ENCODE measurements at regions not wholly inside any gene's neighbourhood (a gene's known extent, or its start where the extent isn't known, plus 50 kb on each side); places are given as distances from the start of the nearest gene placed in this dataset.
A peak's percentile ranks its signal among the peaks of the same experiment; 100 is the strongest.

GRCh38 chr12:4118601-4119156 is 154.9 kb upstream of the CCND2 start (continued):
- TF ChIP-seq HDAC6 (IDR thresholded peaks at IDR 0.05; ENCODE audit: unreplicated experiment) (peak; percentile 54), IRF4 (IDR thresholded peaks at IDR 0.05; ENCODE audit: low read depth, low read length) (no peak), RAD51 (IDR thresholded peaks at IDR 0.05) (no peak), MEF2B (IDR thresholded peaks at IDR 0.05; ENCODE audit: partially characterized antibody, poor library complexity, severe bottlenecking) (no peak), NFYA (IDR thresholded peaks at IDR 0.05; ENCODE audit: borderline replicate concordance, low read depth, low read length) (no peak), WRNIP1 (IDR thresholded peaks at IDR 0.05; ENCODE audit: borderline replicate concordance, low read depth, low read length) (no peak), SIN3A (IDR thresholded peaks at IDR 0.05; ENCODE audit: low read depth, low read length) (no peak), POLR2AphosphoS5 (IDR thresholded peaks at IDR 0.05; ENCODE audit: low read length) (peak; percentile 52; the same call in 1 of the 2 replicates), CBX5 (IDR thresholded peaks at IDR 0.05; ENCODE audit: low read depth) (no peak), ZNF622 (IDR thresholded peaks at IDR 0.05) (no peak), MTA2 (IDR thresholded peaks at IDR 0.05; ENCODE audit: low read depth) (no peak), SMC3 (IDR thresholded peaks at IDR 0.05; ENCODE audit: borderline replicate concordance, low read length) (no peak), STAT3 (IDR thresholded peaks at IDR 0.05; ENCODE audit: low read depth, low read length) (no peak), TCF12 (IDR thresholded peaks at IDR 0.05; ENCODE audit: low read depth, low read length) (0 out of 2 replicates have a peak, but pooled peaks have one; percentile 15), ZZZ3 (IDR thresholded peaks at IDR 0.05; ENCODE audit: control insufficient read depth, insufficient read length, low read depth) (no peak), LARP7 (IDR thresholded peaks at IDR 0.05) (peak; percentile 63; the same call in 1 of the 2 replicates), BMI1 (IDR thresholded peaks at IDR 0.05; ENCODE audit: borderline replicate concordance) (no peak), NR2C1 (IDR thresholded peaks at IDR 0.05) (0 out of 2 replicates have a peak, but pooled peaks have one; percentile 4), POLR2AphosphoS2 (IDR thresholded peaks at IDR 0.05; ENCODE audit: low read depth, low read length) (peak; percentile 49; the same call in 1 of the 2 replicates), BCLAF1 (IDR thresholded peaks at IDR 0.05) (no peak)
- TF ChIP-seq, protein P1, sequence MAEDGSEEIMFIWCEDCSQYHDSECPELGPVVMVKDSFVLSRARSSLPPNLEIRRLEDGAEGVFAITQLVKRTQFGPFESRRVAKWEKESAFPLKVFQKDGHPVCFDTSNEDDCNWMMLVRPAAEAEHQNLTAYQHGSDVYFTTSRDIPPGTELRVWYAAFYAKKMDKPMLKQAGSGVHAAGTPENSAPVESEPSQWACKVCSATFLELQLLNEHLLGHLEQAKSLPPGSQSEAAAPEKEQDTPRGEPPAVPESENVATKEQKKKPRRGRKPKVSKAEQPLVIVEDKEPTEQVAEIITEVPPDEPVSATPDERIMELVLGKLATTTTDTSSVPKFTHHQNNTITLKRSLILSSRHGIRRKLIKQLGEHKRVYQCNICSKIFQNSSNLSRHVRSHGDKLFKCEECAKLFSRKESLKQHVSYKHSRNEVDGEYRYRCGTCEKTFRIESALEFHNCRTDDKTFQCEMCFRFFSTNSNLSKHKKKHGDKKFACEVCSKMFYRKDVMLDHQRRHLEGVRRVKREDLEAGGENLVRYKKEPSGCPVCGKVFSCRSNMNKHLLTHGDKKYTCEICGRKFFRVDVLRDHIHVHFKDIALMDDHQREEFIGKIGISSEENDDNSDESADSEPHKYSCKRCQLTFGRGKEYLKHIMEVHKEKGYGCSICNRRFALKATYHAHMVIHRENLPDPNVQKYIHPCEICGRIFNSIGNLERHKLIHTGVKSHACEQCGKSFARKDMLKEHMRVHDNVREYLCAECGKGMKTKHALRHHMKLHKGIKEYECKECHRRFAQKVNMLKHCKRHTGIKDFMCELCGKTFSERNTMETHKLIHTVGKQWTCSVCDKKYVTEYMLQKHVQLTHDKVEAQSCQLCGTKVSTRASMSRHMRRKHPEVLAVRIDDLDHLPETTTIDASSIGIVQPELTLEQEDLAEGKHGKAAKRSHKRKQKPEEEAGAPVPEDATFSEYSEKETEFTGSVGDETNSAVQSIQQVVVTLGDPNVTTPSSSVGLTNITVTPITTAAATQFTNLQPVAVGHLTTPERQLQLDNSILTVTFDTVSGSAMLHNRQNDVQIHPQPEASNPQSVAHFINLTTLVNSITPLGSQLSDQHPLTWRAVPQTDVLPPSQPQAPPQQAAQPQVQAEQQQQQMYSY (CRISPR knock-in tag; IDR thresholded peaks at IDR 0.05) = no peak
- TF ChIP-seq, protein P2, sequence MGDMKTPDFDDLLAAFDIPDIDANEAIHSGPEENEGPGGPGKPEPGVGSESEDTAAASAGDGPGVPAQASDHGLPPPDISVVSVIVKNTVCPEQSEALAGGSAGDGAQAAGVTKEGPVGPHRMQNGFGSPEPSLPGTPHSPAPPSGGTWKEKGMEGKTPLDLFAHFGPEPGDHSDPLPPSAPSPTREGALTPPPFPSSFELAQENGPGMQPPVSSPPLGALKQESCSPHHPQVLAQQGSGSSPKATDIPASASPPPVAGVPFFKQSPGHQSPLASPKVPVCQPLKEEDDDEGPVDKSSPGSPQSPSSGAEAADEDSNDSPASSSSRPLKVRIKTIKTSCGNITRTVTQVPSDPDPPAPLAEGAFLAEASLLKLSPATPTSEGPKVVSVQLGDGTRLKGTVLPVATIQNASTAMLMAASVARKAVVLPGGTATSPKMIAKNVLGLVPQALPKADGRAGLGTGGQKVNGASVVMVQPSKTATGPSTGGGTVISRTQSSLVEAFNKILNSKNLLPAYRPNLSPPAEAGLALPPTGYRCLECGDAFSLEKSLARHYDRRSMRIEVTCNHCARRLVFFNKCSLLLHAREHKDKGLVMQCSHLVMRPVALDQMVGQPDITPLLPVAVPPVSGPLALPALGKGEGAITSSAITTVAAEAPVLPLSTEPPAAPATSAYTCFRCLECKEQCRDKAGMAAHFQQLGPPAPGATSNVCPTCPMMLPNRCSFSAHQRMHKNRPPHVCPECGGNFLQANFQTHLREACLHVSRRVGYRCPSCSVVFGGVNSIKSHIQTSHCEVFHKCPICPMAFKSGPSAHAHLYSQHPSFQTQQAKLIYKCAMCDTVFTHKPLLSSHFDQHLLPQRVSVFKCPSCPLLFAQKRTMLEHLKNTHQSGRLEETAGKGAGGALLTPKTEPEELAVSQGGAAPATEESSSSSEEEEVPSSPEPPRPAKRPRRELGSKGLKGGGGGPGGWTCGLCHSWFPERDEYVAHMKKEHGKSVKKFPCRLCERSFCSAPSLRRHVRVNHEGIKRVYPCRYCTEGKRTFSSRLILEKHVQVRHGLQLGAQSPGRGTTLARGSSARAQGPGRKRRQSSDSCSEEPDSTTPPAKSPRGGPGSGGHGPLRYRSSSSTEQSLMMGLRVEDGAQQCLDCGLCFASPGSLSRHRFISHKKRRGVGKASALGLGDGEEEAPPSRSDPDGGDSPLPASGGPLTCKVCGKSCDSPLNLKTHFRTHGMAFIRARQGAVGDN (IDR thresholded peaks at IDR 0.05) = no peak
